H1 (cell line): ENCODE measurements at regions not wholly inside any gene's neighbourhood (a gene's known extent, or its start where the extent isn't known, plus 50 kb on each side); places are given as distances from the start of the nearest gene placed in this dataset.

Experiments used
- CTCF ChIA-PET: fragments of 300-600 bp; sonication (Branson Sonifier 250); formaldehyde crosslinking; loops from one replicate; lab custom pipeline; 2021; ENCODE audit not compliant: partially characterized antibody; lab: Charles Lee
- POLR2A ChIA-PET: fragments of 300-600 bp; sonication (Branson Sonifier 250); formaldehyde crosslinking; loops from one replicate; lab custom pipeline; 2021; ENCODE audit warnings: inconsistent platforms; ENCODE audit not compliant: partially characterized antibody; lab: Charles Lee
- DNase-seq, 2 experiments: peaks; one replicate each; pipeline versions ENCODE4 v3.0.0 to v3.0.0-alpha.2; 2010 to 2022; ENCODE audit warnings: low spot score in 2 of 2, low read depth in 1 of 2, mixed read lengths in 1 of 2
- FAIRE-seq: peaks from 2 replicates; lab custom pipeline; 2011; peaks lifted over from hg19 to GRCh38; lab: Jason Lieb, UNC
- H2AFZ ChIP-seq: 2 replicates; pipeline ENCODE4 v1.8.1; 2012; ENCODE audit warnings: low read length, inconsistent platforms
- H2AK5ac ChIP-seq: 2 replicates; pipeline ENCODE4 v1.6.1; 2013; ENCODE audit warnings: low read depth, low read length
- H2BK120ac ChIP-seq: replicated peaks from 2 replicates; pipeline ENCODE3; 2013; ENCODE audit warnings: low read depth, low read length, inconsistent platforms
- H2BK12ac ChIP-seq: 2 replicates; pipeline ENCODE4 v1.6.1; 2013; ENCODE audit warnings: low read depth, low read length
- H2BK15ac ChIP-seq: 2 replicates; pipeline ENCODE4 v1.6.1; 2013; ENCODE audit warnings: low read length
- H2BK20ac ChIP-seq: 2 replicates; pipeline ENCODE4 v1.6.1; 2013; ENCODE audit warnings: low read length
- H2BK5ac ChIP-seq: 2 replicates; pipeline ENCODE4 v1.6.1; 2013; ENCODE audit warnings: low read depth, low read length
- H3K14ac ChIP-seq: 2 replicates; pipeline ENCODE4 v1.6.1; 2013; ENCODE audit warnings: inconsistent platforms; ENCODE audit not compliant: insufficient read length
- H3K18ac ChIP-seq: 2 replicates; pipeline ENCODE4 v1.6.1; 2013; ENCODE audit warnings: low read length; ENCODE audit errors: extremely low read depth
- H3K23ac ChIP-seq: 2 replicates; pipeline ENCODE4 v1.6.1; 2013; ENCODE audit warnings: inconsistent platforms; ENCODE audit not compliant: insufficient read length
- H3K23me2 ChIP-seq: 2 replicates; pipeline ENCODE4 v1.6.1; 2013; ENCODE audit warnings: low read depth, low read length
- H3K27ac ChIP-seq: 2 replicates; pipeline ENCODE4 v1.6.1; 2011; ENCODE audit warnings: low read depth, low read length, inconsistent platforms
- H3K27me3 ChIP-seq, 4 experiments: replicated peaks in 1 of 4; 1 replicate in 1 of 4; 2 replicates in 3 of 4; pipeline versions ENCODE4 v1.6.1 to v1.8.1; 2011 to 2013; ENCODE audit warnings: low read length in 3 of 4, mild to moderate bottlenecking in 3 of 4, inconsistent platforms in 2 of 4, mixed read lengths in 2 of 4, moderate library complexity in 1 of 4; ENCODE audit not compliant: control insufficient read depth in 3 of 4, insufficient read depth in 3 of 4; ENCODE audit errors: extremely low read depth in 1 of 4
- H3K36me3 ChIP-seq, 4 experiments: 2 replicates each; pipeline versions ENCODE4 v1.6.1 to v1.8.1; 2011 to 2013; ENCODE audit warnings: mild to moderate bottlenecking in 4 of 4, low read length in 3 of 4, moderate library complexity in 2 of 4, control low read depth in 1 of 4, inconsistent platforms in 1 of 4; ENCODE audit not compliant: insufficient read depth in 4 of 4, control insufficient read depth in 2 of 4
- H3K4ac ChIP-seq: replicated peaks from 2 replicates; pipeline ENCODE3; 2013; ENCODE audit warnings: low read length, low read depth, mixed read lengths, inconsistent platforms; ENCODE audit not compliant: insufficient read length
- H3K4me1 ChIP-seq, 4 experiments: replicated peaks in 1 of 4; 1 replicate in 1 of 4; 2 replicates in 3 of 4; pipeline versions ENCODE4 v1.6.1 to v1.8.1; 2011 to 2013; ENCODE audit warnings: low read length in 3 of 4, inconsistent platforms in 2 of 4, mixed read lengths in 1 of 4; ENCODE audit not compliant: insufficient read depth in 4 of 4, control insufficient read depth in 3 of 4
- H3K4me2 ChIP-seq, 2 experiments: 2 replicates each; pipeline versions ENCODE4 v1.6.1 to v1.8.1; 2011 to 2013; ENCODE audit warnings: low read depth in 2 of 2, low read length in 2 of 2, control low read depth in 1 of 2, inconsistent platforms in 1 of 2, mild to moderate bottlenecking in 1 of 2; ENCODE audit not compliant: insufficient read depth in 1 of 2
- H3K4me3 ChIP-seq, 4 experiments: fragments of 200-600, 300-600 bp in 1 of 4; sonication (generic), shearing (Covaris generic), sonication (Bioruptor Twin) in 1 of 4; 2 replicates each; pipeline versions ENCODE4 v1.5.1 to v1.8.1; 2011 to 2016; ENCODE audit warnings: low read length in 4 of 4, low read depth in 3 of 4, control low read depth in 2 of 4, inconsistent platforms in 2 of 4, mild to moderate bottlenecking in 2 of 4, mixed read lengths in 1 of 4, moderate library complexity in 1 of 4; ENCODE audit not compliant: insufficient read depth in 2 of 4; ENCODE audit errors: extremely low read depth in 1 of 4
- H3K56ac ChIP-seq: replicated peaks from 2 replicates; pipeline ENCODE3; 2013; ENCODE audit warnings: low read depth, mild to moderate bottlenecking, mixed read lengths, low read length, inconsistent platforms; ENCODE audit not compliant: insufficient read length
- H3K79me1 ChIP-seq: 2 replicates; pipeline ENCODE4 v1.6.1; 2013; ENCODE audit warnings: low read depth, low read length, control low read depth
- H3K79me2 ChIP-seq, 2 experiments: 2 replicates each; pipeline versions ENCODE4 v1.6.1 to v1.8.1; 2012 to 2013; ENCODE audit warnings: low read length in 2 of 2, mild to moderate bottlenecking in 2 of 2, inconsistent platforms in 1 of 2; ENCODE audit not compliant: insufficient read depth in 2 of 2, control insufficient read depth in 1 of 2
- H3K9ac ChIP-seq, 4 experiments: replicated peaks in 1 of 4; 1 replicate in 1 of 4; 2 replicates in 3 of 4; pipeline versions ENCODE4 v1.6.1 to v1.8.1; 2011 to 2013; ENCODE audit warnings: low read depth in 3 of 4, low read length in 3 of 4, control low read depth in 2 of 4, mild to moderate bottlenecking in 2 of 4, moderate library complexity in 2 of 4, inconsistent platforms in 1 of 4; ENCODE audit errors: extremely low read depth in 1 of 4
- H3K9me3 ChIP-seq, 2 experiments: 2 replicates each; pipeline versions ENCODE4 v1.6.1 to v1.8.1; 2012 to 2013; ENCODE audit warnings: mild to moderate bottlenecking in 2 of 2, moderate library complexity in 2 of 2, control low read depth in 1 of 2, inconsistent platforms in 1 of 2, low read depth in 1 of 2, low read length in 1 of 2, mixed read lengths in 1 of 2; ENCODE audit not compliant: insufficient read depth in 2 of 2
- H4K20me1 ChIP-seq, 2 experiments: replicated peaks in 1 of 2; 2 replicates each; pipeline versions ENCODE3 to v1.8.1; 2011 to 2013; ENCODE audit warnings: inconsistent platforms in 2 of 2, low read length in 2 of 2, mild to moderate bottlenecking in 1 of 2; ENCODE audit not compliant: insufficient read depth in 2 of 2, control insufficient read depth in 1 of 2
- H4K5ac ChIP-seq: 2 replicates; pipeline ENCODE4 v1.6.1; 2013; ENCODE audit warnings: low read length, low read depth, mixed read lengths, inconsistent platforms; ENCODE audit not compliant: insufficient read length
- H4K8ac ChIP-seq: 2 replicates; pipeline ENCODE4 v1.8.0; 2013; ENCODE audit warnings: mild to moderate bottlenecking, moderate library complexity, low read length, inconsistent platforms; ENCODE audit not compliant: insufficient read depth; ENCODE audit errors: extremely low read depth
- H4K91ac ChIP-seq: replicated peaks from 2 replicates; pipeline ENCODE3; 2013; ENCODE audit warnings: low read length, mixed read lengths, inconsistent platforms; ENCODE audit not compliant: insufficient read length
- CBX8 ChIP-seq: fragments of 300-800, 300-1000 bp; sonication (generic); IDR thresholded peaks from 2 replicates; pipeline ENCODE4 v1.7.1; 2016; ENCODE audit warnings: low read depth, low read length, borderline replicate concordance
- CHD2 ChIP-seq: IDR thresholded peaks from 2 replicates; pipeline ENCODE4 v1.6.1; 2012; ENCODE audit warnings: low read length, improper control_type of control experiment
- CTBP2 ChIP-seq: IDR thresholded peaks from 2 replicates; pipeline ENCODE4 v1.7.0; 2011; ENCODE audit warnings: borderline replicate concordance, mild to moderate bottlenecking, moderate library complexity, mixed read lengths, low read length; ENCODE audit not compliant: insufficient read depth, insufficient read length
- FOSL1 ChIP-seq: IDR thresholded peaks from 2 replicates; pipeline ENCODE4 v1.6.1; 2011; ENCODE audit warnings: mild to moderate bottlenecking, low read depth, low read length, moderate library complexity; ENCODE audit not compliant: insufficient read depth
- HDAC6 ChIP-seq: IDR thresholded peaks from one replicate; pipeline ENCODE4 v1.7.1; 2012; ENCODE audit warnings: low read depth, mild to moderate bottlenecking, inconsistent platforms, low read length, moderate library complexity
- KDM1A ChIP-seq: fragments of 200-600, 300-600 bp; sonication (generic); IDR thresholded peaks from 2 replicates; pipeline ENCODE4 v1.7.1; 2016; ENCODE audit warnings: mild to moderate bottlenecking, low read length, borderline replicate concordance
- MAFK ChIP-seq: IDR thresholded peaks from 2 replicates; pipeline ENCODE4 v1.6.1; 2012; ENCODE audit warnings: low read depth, mild to moderate bottlenecking, improper control_type of control experiment, low read length
- NANOG ChIP-seq: IDR thresholded peaks from 2 replicates; pipeline ENCODE4 v1.6.1; 2011; ENCODE audit warnings: low read length, low read depth, mild to moderate bottlenecking, inconsistent platforms; ENCODE audit not compliant: insufficient read depth, poor library complexity, severe bottlenecking
- POLR2A ChIP-seq, 2 experiments: IDR thresholded peaks; 1 replicate in 1 of 2; 2 replicates in 1 of 2; pipeline ENCODE4 v1.6.1; 2011; ENCODE audit warnings: low read depth in 2 of 2, low read length in 2 of 2, mild to moderate bottlenecking in 2 of 2; ENCODE audit errors: control extremely low read depth in 1 of 2
- POLR2AphosphoS5 ChIP-seq: IDR thresholded peaks from 2 replicates; pipeline ENCODE4 v1.6.1; 2011; ENCODE audit warnings: low read depth, low read length
- RBBP5 ChIP-seq: IDR thresholded peaks from 2 replicates; pipeline ENCODE4 v1.7.1; 2012; ENCODE audit warnings: low read depth, mild to moderate bottlenecking, inconsistent platforms, low read length, moderate library complexity, borderline replicate concordance
- RXRA ChIP-seq: IDR thresholded peaks from 2 replicates; pipeline ENCODE4 v1.6.1; 2011; ENCODE audit warnings: low read depth, mild to moderate bottlenecking, low read length, moderate library complexity; ENCODE audit not compliant: insufficient read depth
- SIX5 ChIP-seq: IDR thresholded peaks from 2 replicates; pipeline ENCODE4 v1.6.1; 2011; ENCODE audit warnings: mild to moderate bottlenecking, low read depth, low read length
- TCF12 ChIP-seq: IDR thresholded peaks from 2 replicates; pipeline ENCODE4 v1.6.1; 2011; ENCODE audit warnings: low read depth, mild to moderate bottlenecking, low read length
- YY1 ChIP-seq: IDR thresholded peaks from 2 replicates; pipeline ENCODE4 v1.6.1; 2011; ENCODE audit warnings: low read depth, mild to moderate bottlenecking, low read length
- WGBS, 2 experiments: shearing (Covaris generic) in 1 of 2; methylation state at CpG; one replicate each; pipeline versions ENCODE4 v1.1.6 to v1.1.7; 2013 to 2015; ENCODE audit warnings: low lambda C conversion rate in 2 of 2, mixed read lengths in 2 of 2, inconsistent platforms in 1 of 2, low coverage in 1 of 2, missing lambda C conversion rate in 1 of 2; ENCODE audit not compliant: insufficient replicate concordance in 2 of 2, insufficient coverage in 1 of 2, insufficient read length in 1 of 2; ENCODE audit errors: extremely low coverage in 1 of 2, missing lambda C conversion rate in 1 of 2; 5-methylcytosine and 5-hydroxymethylcytosine counted together
- TF ChIP-seq, protein P1 (sequence below): IDR thresholded peaks from 2 replicates; pipeline ENCODE4 v1.6.1; 2012; ENCODE audit warnings: inconsistent platforms

DNA sequence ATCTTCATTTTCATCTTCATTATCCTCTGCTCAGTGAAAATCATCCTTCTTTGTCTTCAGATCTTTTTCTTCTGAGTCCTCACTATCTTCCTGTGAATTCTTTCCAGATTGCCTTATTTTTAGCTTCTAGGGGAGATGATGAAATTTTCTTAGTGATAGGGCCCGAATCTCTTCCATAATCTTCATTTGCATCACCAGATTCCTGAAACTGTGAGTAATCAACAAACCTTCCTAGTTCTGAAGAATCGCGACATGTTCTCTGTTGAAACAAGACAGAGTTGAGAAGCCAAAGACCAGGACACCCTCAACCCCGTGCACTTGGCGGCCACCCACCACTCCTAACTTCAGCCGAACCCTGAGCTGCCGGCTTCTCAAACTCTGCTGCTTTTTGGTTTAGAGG lies 92.8 kb upstream of the CDC42BPA start:
- no peak overlapping the region for H4K5ac ChIP-seq
- no peak overlapping the region for H3K27ac ChIP-seq
- no peak overlapping the region for H2BK12ac ChIP-seq
- H2AFZ ChIP-seq, result no peak overlapping the region
- FAIRE-seq (no peak), DNase-seq (no peak)
- no peak overlapping the region for H2BK20ac ChIP-seq
- no peak overlapping the region for H3K4me2 ChIP-seq
- no peak overlapping the region for H3K56ac ChIP-seq
- no peak overlapping the region for H4K91ac ChIP-seq
- H4K20me1 ChIP-seq, result no peaks in the 10 kb centered on the region
- H3K79me1 ChIP-seq, result no peaks in the 10 kb centered on the region
- H3K9ac ChIP-seq, result no peak overlapping the region
- H2AK5ac ChIP-seq, result no peak overlapping the region
- CTCF ChIA-PET, result interaction anchor here (1.4 kb wide), 1 partner anchor 10 kb away, joined by 5 read pairs; no protein-coding TSS in a partner anchor
- no peak overlapping the region for H2BK15ac ChIP-seq
- no peak overlapping the region for H3K23ac ChIP-seq
- POLR2A ChIA-PET, result no interaction called here
- no peak overlapping the region for H3K14ac ChIP-seq
- no peaks in the 10 kb centered on the region for H3K23me2 ChIP-seq
- WGBS, 2 experiments, result 77% methylated on average over 7 of the region's 7 CpGs; no CpG with 5 or more reads in 1 of the 2 experiments
- H3K18ac ChIP-seq, result no peak overlapping the region
- H2BK5ac ChIP-seq, result no peak overlapping the region
- H3K4me1 ChIP-seq, result no peaks in the 10 kb centered on the region
- no peak overlapping the region for H2BK120ac ChIP-seq
- no peak overlapping the region for H4K8ac ChIP-seq
- H3K79me2 ChIP-seq, result no peaks in the 10 kb centered on the region
- no peaks in the 10 kb centered on the region for H3K36me3 ChIP-seq
- no peaks in the 10 kb centered on the region for H3K9me3 ChIP-seq
- no peak overlapping the region for H3K4me3 ChIP-seq
- H3K4ac ChIP-seq, result no peak overlapping the region
- H3K27me3 ChIP-seq, result no peaks in the 10 kb centered on the region; a peak in 1 of 7 replicates
- TF ChIP-seq POLR2AphosphoS5 (no peak), NANOG (no peak), YY1 (no peak), TCF12 (no peak), CBX8 (no peak), CTBP2 (no peak), KDM1A (no peak), HDAC6 (no peak), CHD2 (no peak), POLR2A (IDR thresholded peaks at IDR 0.05; ENCODE audit: control extremely low read depth in 1 of 2, low read depth in 2 of 2, low read length in 2 of 2) (no peak), FOSL1 (no peak), MAFK (no peak), SIX5 (no peak), RBBP5 (no peak), RXRA (no peak)
- TF ChIP-seq, protein P1, sequence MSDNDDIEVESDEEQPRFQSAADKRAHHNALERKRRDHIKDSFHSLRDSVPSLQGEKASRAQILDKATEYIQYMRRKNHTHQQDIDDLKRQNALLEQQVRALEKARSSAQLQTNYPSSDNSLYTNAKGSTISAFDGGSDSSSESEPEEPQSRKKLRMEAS, result no peak
